HG02981 (cell line): ENCODE measurements at regions not wholly inside any gene's neighbourhood (a gene's known extent, or its start where the extent isn't known, plus 50 kb on each side); places are given as distances from the start of the nearest gene placed in this dataset.

ENCODE experiments used
- ATAC-seq: cut with Tn5 transposase; IDR thresholded peaks from one replicate; pipeline ENCODE4 v1.9.1; 2021; ENCODE audit warnings: mild to moderate bottlenecking, moderate library complexity; ENCODE audit not compliant: unreplicated experiment

DNA sequence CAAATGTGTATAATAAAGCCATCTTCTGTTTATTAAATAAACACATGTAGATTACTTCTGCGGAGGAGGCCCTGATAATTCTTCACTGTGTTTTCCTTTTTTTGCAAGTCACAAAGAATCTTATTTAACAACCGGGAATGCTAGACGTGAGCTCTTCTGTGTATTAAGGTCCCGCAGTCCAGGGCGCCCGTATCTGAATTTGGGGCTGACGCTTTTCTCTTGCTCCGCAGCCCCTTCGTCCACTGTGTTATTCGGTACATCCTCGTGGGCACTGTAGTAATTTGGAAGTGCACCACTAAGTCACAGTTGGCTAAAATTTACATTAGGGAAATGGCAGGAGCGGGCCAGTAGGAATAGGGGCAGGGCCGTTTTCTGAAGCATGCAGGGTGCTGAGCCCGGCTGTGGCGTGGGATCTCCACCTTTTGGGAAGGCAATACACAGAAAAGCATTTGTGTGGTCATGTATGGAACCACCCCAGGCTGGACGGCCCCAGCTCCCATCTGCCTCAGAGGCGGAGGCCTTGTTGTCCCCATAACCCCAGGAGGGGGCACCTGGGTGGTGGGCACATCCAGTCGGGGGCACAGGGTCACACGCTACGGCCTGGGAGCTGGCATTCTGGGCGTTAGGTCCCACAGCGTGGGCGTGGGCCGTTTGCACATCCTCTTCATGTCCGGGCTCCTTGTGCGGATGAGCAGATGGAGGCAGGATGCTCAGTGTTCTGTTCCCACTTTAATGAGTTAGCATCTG is 258.7 kb upstream of the IRX4 start:
- no peak for ATAC-seq

DNA sequence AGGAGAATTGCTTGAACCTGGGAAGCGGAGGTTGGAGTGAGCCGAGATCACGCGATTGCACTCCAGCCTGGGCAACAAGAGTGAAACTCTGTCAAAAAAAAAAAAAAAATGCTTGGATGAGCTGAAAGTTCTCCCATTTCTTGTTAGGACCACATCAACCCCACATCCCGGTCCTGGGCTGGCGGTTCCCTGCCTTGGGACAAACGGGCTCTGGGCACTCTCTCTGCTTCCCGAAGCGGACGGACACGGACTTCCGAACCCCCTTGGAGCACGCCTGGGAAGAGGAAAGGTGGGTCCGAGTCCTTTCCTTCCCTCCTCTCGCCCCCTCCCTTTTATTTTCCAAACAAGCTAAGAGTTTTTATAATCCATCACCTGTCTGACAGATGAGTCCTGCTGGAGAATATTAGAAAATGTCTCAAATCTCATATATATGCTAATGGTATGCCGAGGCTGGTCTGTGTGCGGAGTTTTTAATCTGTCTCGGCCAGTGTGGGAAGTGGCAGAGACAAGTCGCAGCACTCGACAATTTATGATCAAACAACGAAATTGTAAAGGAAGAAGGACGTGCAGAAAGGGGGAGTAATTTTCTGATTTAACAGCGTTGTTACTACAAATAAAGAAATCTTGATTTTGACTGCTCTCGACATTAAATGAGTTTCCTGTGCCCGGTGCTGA is 257.9 kb upstream of the IRX4 start:
- no peak for ATAC-seq

DNA sequence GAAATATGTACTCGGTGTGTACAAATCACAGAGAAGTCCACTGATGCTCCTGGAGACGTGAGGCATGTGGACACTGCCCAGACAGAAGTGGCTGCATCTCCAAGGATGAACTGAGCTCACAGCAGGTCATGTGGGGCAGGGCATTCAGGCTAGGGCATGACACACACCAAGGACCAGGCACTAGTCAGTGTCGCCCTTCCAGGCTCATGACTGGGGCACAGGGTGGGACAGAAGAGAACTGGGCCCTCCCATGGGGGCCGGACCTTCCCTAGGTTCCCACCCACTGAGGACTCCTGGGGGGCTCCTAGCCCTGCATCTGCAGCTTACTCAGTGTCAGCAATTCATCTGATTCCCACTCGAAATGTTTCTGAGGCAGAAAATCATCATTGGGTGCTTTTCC is 256.8 kb upstream of the IRX4 start:
- ATAC-seq: no peak

DNA sequence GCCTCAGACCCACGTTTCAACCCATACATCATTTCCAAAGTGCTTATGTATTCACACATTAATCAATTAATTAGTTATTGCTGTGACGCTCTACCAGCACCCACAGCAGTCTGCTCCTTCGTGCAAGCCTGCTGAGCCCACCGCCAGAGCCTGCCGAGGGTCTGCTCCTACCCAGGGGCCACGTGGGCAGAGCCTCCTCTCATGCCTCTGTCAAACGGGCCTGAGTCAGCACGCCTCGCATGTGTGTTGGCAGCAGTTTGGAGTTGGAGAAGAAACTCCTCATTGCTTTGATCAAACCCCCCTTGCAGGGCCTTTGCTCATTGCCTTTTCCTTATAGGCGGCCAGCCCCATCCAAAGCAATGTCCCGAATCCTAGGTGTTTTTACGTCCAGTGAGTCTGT is 256.2 kb upstream of the IRX4 start:
- no peak for ATAC-seq

DNA sequence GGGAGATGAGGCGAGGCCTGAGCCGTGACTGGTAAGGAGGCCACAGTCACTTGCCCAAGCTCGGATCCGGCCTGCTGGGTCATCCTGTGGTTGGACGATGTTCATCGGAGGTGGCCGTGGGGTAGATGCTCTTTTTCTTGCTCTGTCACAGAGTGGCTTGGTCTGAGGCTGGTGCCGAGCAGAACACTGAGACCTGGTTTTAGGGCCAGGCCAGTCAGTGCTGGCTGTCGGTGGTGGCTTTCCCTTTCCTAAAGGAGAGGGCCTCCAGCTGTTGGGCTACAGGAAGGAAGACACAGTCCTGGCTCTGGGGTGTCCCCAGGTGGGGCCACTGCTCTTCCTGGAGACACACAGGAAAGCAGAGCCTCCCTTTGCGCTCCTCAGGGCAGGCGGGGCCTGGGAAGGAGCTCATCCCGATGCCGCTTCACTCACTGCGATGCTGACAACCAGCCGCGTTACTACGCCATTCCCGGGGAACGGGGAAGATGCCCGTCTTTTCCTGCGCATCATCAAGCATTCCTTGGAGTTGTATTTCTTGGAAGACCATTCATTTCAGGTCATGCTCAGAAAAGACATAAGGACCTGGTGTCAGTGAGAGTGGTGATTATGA is 254.8 kb upstream of the IRX4 start:
- no peak for ATAC-seq

DNA sequence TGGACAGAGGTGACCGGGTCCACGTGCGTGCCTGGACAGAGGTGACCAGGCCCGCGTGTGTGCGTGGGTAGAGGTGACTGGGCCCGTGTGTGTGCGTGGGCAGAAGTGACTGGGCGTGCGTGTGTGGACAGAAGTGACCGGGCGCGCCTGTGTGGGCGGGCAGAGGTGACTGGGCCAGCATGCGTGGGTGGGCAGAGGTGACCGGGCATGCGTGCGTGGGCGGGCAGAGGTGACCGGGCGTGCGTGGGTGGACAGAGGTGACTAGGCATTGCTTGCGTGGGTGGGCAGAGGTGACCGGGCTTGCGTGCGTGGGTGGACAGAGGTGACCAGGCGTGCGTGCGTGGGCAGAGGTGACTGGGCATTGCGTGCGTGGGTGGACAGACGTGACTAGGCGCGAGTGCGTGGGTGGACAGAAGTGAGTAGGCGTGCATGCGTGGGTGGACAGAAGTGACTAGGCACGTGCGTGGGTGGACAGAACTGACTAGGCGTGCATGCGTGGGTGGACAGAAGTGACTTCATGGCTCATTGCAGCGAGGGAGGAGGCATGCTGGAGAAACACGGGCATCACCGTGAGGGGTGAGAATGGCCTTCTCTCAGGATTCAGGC is 254.1 kb upstream of the IRX4 start:
- no peak for ATAC-seq

DNA sequence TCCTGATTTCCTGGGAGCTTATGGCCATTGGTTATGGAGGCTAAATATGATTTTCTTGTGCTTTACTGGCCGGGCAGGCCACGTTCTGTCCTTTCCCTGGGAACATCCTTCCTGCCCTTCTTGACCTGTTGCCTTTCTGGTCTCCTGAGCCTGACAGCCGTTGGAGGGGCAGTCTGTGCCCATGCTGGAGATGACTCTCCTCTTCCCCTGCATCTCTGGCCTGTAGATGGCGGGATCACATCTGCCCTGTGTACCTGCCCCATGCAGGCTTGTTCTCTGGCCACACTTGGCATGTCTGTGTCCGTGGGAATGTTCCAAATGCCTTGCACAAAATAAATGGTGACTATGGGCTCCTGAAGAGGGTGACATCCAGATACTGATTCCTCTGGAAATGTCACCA is 253.1 kb upstream of the IRX4 start:
- no peak for ATAC-seq

DNA sequence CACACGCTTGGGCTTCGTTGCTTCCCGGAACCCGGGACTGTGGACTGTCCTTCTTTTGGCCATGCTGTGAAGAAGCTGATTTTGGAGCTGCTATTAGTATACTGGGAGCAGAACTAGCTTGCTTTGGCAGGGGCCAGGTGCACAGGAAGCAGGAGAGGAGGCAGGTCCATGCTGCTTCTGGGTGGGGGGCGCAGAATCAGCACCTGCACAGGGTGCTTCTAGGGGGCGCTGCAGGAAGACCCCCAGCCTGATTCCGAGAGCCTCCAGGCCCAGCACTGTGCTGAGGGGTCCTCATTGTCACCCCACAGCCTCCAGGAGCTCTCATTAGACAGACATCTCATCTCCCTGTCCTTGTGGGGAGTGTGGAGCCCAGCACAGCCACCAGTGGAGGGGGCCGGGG is 252.6 kb upstream of the IRX4 start:
- ATAC-seq: no peak

DNA sequence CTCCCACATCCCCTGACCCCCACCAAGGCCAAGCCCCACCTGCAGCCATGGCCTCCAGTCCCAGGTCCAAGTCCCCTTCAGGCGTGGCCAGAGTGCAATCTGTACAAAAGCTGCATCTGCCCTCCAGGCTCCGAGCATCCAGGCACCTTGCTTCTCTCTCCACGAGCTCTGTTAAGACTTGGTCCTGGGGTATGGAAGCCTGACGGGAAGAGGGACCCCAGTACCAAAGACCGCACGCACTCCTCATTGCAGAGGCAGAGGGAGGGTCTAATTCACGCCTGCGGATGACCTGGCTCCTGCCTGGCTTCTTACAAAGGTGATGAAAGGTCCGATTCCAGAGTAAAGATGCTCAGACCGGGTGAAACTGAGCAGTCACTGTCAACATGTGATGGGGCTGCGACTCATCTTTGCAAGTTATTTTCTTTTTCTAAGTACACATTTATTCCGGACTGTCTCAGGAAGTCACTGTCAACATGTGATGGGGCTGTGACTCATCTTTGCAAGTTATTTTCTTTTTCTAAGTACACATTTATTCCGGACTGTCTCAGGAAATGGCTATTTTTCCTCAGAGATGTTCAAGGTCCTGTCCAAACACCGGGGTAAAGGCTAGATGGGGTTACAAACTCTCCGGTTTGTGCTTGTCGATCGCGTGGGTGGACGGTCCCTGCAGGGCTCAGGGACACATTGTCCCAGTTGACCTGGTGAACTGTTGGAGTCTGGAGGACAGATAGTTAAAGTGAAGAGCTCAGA is 252.0 kb upstream of the IRX4 start:
- ATAC-seq: no peak

DNA sequence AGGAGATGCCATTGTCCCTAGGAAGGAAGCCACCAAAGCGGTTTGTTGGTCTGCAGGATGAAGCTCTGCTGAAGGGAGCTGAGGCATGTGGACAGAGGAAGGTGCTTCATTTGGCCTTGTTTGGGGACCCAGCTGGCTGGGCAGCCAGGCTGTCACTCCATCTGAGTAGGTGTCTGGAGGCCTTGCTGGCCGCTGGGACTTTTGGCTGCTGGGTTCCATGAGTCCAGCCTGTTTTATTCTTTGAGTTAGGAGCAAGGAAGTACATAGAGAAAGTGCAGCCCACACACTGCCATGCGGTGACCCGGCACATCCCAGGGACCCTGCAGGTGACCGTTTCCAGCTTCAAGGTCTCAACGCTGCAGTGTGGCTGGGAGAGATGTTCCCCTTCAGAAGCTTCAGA is 251.2 kb upstream of the IRX4 start:
- no peak for ATAC-seq

DNA sequence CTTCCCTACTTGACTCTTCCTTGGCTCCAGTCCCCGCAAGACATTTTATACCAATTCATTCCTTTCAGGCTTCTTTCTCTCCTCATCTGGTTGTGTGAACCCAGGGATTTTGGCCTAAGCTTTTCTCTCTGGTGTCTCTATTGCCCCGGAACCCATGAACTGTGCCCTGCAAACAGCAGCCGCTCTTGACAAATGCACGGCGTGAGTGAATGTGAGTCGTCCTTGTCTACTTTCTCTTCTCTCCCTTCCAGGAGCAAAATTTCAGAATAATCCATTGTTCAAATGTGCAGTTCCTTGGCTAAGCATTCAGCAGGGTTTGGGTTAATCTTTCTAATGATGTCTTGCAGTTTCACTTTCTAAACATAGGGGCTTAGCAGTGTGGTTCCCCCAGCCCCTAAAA is 250.4 kb upstream of the IRX4 start:
- no peak for ATAC-seq

DNA sequence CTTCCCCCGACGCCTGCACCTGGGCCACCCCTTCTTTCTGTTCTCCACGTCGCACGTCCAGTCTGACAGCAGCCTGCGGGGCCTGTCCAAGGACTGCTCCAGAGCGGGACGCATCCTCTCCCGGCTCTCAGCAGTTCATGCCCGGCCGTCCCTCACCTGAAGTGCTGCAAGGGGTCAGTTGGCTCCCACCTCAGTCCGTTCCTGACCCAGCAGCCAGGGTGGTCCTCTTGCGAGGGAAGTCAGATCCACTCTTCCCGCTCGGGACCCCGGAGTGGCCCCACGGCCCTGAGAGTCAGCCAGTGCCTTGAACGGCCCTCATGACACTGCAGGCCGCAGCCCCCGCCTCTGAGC is 249.7 kb upstream of the IRX4 start:
- ATAC-seq: no peak

DNA sequence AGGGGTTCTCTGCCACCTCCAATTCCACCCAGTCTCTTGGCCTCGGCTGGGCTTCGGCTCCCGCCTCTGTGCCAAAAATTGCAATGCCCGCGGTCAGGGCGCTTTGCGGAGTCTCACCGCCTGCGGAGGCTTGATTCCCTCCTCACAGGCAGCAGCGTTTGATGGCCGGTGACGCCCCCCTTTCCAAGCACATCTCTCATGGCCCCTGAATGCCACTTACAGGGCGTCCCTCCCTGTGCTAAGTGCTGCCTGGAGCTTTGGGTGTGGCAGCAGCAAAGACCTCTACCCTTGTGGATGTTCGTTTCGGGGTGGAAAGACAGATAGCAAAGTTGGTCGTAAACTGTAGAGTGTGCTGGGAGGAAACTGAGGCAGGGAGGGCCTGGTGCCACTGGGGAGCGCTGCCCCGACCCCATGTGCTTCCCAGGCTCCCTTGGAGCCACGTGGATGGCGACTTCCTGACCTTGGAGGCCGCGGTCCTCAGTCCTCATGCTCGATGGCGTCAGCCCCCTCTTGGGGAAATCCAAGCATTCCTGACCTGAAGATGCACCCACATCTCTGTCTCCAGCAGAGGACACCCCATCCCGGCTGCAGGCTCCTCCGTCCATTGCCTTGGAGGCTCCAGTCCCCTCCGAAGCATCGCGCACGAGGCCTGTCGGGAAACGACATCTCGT is 249.2 kb upstream of the IRX4 start:
- ATAC-seq: no peak

DNA sequence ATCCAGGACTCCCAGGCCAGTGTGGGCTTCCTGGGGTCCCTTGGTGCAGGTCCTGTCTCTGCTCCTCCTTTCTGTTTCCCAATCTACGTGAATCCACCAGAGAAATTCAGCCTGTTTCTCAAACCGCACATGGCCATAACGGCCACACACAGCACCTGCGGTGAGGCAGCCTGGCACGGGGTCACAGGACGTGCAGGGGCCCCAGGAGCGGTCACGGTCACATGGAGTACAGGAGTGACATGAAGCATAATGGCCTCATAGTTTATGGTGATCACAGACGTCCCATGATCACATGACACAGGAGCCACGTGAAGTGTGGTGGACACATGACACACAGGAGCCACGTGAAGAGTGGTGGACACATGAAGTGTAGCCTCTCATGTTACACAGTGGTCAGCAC is 248.5 kb upstream of the IRX4 start:
- no peak for ATAC-seq

DNA sequence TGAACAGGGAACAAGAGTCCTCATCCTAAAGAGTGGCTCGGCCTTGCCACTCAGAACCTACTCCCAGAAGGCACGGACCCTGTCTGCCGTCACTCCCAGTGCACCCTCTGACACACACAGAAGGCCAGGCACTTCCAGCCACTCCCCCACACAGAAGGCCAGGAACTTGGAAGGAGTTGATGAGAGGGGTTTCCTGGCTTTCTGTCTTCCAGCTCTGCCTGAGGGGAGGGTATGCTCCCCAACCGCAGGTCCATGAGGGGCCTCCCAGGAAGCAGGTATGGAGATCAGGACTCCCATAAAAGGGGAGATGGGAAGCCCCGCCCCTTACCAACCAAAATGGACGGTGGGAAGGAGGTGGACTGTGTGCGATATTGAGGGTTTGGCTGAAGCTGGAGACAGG is 247.6 kb upstream of the IRX4 start:
- ATAC-seq: no peak

DNA sequence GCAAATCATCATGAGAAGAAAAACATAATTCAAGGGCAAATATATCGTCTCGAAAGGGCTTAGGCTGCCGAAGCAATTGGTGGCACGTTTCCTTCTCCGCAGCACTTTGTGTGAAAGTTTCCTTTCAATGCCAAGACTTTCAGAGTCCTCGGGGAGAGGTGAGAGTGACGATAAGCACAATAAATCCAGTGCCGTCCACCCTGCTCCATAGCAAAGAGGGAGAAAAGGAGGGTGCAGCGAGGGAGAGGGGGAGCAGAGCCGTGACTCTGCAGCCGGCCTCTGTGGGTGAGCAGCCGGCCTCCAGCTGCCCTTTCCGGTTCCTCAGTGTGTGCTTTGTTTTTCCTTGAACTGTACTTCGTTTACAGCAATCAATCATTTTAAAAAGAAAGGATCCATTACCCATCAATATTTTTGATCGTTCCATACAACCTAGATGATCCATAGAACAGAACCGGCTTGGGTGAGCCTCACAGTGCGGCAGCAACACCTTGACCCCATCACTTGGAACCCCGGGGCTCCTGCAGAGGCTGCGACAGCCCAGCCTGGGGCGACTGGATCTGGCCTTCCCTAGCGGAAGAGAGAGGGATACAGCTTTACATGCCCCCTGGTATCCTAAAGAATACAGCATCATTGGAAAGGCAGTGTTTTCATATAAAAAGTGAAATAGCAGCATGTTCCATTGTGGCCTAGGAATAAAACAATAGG is 247.0 kb upstream of the IRX4 start:
- ATAC-seq: no peak

DNA sequence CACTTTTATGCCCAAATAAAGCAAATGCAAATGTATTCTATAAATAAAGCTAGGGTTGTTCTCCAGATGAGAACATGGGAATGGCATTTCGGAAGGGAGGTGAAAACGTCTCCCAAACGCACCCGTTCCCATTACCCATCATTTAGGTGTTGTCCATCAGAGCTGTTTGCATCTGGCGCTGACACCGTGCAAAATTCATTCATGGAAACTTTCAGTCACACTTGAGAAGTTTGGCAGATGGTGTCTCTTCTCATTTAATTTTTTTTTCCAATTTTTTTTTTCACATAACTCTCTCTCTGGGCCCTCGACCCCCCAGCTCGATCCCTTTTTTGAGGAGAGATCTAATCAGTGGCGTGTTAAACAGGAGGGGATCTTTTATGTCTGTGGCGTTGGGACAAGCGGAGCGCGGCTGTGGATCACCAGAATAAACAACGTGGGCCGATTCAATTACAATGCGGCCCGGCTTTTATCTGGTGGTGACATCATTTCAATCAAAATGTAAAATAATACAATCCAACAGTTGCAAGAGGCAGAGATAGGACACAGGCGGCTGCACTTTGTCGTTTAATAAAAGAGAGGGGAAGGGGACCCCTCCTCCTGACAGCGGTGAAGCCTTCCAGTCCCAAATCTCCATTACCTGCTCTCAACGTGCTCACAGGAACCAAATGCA is 246.1 kb upstream of the IRX4 start:
- ATAC-seq: no peak

DNA sequence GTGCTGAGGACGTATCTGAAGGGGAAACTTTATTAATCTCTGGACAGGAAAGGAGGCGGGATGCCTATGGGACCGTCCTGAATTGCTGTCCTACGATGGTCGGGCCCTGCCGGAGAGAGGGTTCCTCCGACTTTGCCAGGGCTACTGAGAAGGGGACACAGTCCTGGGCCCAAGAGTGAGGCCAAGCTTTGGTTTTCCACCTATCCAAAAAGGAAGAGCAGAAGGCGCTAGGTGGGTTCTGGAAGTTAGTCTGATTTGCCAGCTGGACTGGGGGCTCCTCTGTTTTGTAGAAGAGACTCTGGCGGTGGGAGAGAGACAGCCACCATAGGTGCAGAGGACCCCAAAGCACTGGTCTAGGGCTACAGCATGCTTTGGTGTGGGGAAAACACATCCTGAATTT is 243.8 kb upstream of the IRX4 start:
- no peak for ATAC-seq

DNA sequence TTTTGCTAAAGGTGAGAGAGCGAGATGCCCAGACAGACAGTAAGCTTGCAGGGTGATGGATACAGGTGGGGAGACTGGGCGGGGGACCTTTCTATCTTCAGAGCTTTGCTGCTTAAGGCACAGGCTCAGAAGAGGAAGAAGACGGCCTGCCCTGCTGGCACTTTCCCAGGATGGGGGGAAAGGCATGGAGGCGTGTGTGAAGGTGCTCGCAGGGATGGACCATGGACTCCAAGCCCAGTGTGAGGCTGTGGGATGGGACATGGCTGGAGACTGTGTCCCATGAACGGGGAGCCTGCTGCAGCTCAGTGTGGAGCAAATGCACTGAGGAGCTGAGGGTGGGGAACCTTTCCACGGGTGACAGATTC is 243.2 kb upstream of the IRX4 start:
- ATAC-seq: no peak
